Activated CD8-positive, alpha-beta memory T cell treated with anti-CD3 and anti-CD28 coated beads for 4 hours (primary cell): ENCODE measurements at regions not wholly inside any gene's neighbourhood (a gene's known extent, or its start where the extent isn't known, plus 50 kb on each side); places are given as distances from the start of the nearest gene placed in this dataset.

Experiments used
- DNase-seq, 2 donors: peaks; one replicate each; pipeline ENCODE4 v3.0.0-alpha.2; 2020; ENCODE audit warnings: low read depth in 2 of 2

DNA sequence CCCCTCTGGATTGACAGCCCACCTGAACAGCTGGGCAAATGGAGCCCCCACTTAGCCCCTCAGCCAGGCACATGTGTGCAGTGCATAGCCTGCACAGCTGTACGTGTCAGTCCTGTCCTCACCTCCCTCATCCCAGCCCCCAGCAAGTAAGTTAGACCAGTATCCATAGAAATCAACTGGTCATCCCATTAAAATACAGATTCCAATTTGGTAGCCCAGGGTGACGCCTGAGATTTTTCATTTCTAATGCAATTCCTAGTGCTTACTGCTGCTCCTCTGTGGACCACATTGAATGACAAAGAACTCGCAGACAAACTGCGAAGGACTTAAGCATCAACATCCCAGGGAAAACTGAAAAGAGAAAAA, 99.0 kb upstream of the GJB5 start:
- no peak for DNase-seq

DNA sequence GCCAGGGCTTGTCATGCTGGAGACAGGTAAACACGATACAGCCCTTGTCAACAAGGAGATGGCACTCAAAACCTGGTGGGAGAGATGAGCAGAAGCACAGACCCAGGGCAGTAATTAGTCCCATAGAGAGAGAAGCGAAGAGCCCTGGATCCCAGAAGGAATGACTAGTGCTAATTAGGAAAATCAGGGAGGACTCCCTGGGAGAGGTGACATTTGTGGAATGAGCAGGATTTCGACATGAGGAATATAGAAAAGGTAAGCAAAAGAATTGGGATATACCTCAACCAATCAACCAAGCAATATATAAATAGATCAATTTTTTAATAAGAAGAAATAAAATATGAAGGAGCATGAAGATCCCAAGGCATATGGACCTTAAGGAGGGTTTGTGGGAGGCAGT, 98.5 kb upstream of the GJB5 start:
- DNase-seq: no peak

DNA sequence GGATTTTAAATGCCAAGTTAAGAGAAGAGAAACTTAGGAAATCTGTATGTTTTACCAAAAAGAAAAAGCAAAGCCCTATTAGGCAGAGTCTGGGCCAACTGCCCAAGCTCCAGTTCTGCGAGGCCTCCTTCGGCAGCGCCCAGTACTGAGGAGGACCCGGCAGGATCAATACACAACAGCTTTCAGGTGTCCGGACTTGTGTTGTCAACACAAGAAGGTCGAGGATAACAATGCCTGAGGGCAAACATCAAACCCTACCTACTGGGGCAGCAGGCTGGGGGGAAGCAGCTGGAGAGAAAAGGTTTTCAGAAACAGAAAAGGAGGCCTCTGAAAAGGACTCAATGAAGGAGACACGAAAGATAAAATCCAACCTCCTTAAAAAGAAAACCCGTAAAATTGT, 98.1 kb upstream of the GJB5 start:
- DNase-seq: no peak

DNA sequence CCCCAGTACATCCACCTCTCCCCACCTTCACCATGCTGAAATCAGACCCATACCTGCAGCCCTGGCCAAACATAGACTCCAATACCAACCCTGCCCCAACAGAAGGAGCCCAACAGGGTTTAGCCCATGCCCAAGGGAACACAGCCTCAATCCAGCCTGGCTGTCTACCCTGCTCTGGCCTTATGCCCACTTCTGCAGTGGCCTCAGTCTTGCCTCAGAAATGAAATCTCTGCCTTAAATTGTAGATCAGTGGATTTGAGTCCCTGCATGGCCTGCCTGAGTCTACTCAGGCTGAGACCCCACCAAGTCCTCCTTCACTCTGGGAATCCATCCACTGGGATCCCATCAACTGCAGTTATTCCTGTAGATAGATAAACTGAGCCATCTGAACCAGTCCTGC, 97.6 kb upstream of the GJB5 start:
- DNase-seq: no peak

DNA sequence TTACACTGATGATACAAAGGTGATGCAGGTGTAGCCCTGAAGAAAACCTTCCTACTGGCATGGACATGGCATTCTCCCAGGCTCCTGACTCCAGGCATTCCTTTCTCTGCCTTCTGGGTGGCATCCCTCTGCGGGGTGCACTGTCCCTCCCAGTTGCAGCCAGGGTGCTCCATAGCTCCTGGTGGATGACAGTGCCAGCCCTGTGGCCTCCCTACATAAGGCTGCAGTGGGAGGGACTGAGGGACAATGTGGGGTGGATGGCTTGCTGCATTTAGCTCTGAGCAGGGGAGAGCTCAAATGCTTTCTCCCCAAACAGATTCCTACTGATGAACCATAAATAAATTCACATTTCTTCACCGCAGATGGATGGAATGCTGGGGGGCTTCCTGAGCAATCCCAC, 97.0 kb upstream of the GJB5 start:
- no peak for DNase-seq

DNA sequence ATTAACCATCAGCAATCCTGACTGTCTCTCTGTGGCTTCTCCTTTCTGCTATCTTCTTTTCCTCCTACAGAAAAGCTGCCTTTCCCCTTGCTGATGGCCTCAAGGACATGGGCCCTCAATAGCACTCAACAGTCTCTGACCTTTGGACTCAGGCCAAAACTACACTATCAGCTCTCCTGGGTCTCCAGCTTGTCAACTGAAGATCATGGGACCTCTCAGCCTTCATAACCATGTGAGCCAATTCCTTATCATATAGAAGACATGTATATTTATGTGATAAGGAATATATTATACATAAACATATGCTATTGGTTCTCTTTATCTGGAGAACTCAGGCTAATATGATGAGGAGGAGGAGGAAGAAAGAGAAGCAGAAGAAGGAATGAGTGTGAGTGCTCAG, 91.8 kb upstream of the GJB5 start:
- DNase-seq: no peak

DNA sequence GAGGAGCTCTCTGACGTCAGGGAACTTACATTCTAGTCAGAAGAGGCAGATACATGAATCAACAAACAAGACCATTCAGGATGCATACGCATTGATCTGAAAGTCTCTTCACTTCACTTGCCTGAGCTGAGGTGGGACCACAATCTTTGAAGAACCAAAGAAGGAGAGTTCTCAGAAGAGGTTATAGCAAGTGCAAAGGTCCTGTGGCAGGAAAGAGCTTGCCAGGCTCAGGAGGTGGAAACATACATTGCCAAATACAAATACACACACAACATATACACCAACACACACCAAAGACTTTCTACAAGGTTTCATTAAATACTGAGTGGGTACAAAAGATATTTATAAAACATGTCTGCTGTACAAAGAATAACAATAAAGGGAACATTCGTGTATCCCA, 86.8 kb upstream of the GJB5 start:
- no peak for DNase-seq

DNA sequence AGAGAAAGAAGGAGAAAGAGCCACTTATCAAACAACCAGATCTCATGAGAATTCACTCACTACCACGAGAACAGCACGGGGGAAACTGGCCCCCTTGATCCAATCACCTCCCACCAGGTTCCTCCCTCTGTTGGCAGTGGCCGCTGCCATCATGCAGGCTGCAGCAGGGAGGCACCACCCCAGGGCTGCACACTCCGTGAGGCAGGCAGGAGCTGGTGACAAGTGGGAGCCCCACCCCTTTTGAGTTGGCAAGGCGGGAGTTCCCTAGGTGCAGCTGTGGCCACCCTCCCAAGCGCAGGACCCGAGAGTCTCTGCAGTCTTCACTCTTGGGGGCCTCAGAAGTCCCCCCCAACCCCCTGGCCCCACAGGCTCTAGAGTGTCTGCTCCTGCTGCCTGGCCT, 83.9 kb upstream of the GJB5 start:
- DNase-seq: no peak

DNA sequence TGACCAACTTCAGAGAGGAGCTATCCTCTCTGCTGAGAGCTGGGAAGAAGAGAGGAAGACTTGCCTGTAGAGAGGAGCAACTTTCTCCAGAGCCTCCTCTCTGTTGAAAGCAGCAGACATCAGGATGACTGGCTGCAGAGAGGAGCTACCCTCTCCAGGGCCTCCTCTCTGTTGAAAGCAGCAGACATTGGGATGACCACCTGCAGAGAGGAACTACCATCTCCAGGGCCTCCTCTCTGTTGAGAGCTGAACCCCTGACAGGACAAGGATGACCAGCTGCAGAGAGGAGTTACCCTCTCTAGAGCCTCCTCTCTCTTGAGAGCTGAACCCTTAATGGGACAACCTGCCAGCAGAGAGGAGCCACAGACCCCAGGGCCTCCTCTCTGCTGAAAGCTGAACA, 83.0 kb upstream of the GJB5 start:
- DNase-seq: no peak

DNA sequence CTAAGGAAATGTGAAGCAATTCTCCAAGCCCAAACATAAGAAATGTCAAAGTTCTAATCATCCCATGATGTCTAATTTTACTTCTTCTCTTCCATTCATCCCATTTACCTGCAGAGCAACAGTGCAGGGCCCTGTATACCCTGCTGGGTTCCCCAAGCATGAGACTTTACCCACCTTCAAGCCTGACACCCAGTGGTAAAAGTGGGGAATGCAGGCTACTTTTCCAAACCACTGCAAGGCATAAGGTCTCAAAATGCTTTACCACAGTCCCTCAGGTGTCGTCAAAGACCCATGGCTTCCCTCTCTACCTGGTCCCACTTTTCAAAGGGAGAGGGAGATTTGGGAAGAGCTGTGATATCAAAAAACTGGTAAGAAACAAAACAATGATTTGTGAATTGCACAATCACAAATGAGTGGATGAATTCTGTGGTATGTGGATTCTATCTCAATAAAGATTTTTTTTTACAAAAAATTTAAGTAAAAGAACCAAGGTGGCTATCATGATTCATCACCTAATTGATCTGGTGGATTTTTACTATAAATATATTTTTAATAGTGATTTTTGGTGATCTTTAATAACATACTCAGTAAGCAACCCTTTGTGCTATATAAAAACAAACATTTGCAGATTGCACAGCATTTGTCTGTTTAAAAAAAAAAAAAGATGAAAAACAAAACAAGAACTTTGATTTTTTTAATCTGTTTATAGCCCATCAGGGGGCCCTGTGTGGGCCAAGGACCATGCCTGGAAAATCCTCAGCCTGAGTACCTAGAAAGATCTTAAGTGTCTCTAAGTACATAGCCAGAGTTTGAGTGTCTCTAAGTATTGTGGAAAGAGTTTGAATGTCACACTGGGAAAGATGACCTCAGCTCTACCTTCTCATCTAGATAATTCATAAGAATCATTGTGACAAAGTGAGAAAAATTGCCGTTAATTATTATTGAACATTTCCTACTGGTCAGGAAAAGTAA, 73.1 kb upstream of the GJB5 start:
- no peak for DNase-seq

DNA sequence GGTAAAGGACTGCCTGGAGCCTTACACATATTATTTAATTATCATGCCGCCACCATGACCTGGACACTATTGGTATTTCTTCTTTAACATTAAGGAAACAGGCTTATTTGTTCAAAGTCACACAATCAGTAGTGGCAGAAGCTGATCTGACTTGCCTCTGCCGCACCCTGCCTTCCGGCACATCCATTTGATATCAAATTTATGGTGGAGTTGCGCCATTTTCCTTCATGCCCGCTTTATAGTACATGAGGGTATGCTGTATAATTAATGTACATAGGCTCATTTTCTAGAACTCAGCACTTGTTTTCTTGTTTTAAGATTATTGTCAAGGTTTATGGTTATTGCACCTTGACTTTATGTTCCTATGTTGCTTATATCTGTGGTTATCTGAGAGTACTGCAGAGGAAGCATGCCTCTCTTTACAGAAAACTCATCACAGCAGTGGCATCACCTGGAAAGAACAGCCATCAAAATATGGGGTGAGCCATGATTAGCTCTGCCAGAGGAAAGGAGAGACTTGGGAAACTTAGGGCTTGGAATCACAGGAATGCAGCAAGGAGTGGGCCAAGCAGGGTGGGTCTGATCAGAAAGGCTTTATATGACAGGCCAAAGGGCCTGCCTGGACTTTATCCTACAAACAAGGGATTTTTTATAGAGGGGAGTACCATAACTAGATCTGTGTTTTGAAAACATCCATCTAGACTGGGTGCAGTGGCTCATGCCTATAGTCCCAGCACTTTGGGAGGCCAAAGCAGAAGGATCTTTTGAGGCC, 72.2 kb upstream of the GJB5 start:
- no peak for DNase-seq

DNA sequence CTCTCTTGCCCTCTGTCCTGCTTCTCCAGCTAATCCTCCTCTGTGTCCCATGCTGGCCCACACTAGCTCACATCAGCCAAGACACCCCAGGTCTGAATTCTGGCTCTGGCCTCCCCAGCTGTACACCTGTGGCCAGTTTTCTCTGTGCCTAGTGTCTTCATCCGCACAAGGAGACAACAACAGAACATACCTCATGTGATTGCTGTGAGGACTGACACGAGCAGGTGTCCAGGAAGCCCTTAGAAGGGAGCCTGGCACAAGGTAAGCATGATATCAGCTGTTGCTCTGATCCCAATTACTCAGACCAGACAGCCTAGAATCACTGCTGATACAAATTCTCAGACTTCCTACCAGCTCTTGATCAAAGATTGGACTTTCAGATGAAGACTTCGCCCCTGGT, 71.2 kb upstream of the GJB5 start:
- no peak for DNase-seq

DNA sequence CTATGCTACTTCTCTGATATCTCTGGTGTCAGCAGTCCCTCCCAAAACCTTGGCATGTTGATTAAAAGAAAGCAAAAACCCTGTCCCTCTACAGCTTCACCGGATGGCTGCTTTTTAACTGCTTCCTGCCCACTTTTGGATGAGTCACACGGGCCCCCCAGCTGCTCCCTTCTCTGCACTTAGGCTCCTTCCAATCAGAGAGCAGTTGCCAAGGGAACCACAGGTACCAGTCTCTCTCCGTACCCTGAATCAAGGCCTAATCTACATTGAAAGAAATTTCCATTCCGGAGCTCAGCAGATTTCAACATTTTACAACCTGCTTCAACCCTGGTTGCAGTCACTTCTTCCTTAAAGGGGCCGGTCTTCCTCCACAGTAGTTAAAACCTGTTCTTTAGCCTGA, 70.6 kb upstream of the GJB5 start:
- no peak for DNase-seq

DNA sequence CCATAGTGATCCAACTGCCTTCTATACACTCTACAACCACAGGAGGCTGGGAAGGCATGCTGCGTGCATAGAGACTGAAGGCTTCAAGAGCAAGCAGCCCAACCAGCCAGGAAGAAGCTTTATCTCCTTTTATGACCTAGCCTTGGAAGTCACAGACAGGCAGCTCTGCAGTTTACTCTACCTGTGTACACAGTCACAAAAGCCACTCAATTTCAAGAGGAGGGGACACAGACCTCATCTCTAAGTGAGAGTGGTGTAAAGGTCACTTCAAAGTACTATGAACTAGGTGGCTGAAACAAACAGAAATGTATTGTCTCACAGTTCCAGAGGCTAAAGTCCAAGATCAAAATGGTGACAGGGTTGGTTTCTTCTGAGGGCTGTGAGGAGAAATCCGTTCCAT, 69.6 kb upstream of the GJB5 start:
- no peak for DNase-seq

DNA sequence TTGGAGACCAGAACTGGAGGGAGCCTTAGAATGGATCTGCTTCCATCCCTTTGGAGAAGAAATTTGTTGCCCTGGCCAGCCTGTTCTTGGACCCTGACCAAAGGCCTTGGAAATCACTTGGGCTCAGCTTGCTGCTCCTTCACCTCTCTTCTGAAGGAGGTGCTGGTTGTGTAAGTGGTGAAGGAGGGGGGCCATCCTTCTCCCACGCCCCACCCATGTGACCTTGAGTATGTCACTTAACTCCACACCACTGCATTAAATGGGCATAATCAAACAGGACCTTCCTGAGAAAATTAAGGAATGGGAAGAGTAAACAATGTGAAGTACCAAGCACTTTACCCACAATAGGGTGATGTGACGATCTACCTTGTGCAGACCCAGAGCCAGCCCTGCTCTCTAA, 68.3 kb upstream of the GJB5 start:
- no peak for DNase-seq

DNA sequence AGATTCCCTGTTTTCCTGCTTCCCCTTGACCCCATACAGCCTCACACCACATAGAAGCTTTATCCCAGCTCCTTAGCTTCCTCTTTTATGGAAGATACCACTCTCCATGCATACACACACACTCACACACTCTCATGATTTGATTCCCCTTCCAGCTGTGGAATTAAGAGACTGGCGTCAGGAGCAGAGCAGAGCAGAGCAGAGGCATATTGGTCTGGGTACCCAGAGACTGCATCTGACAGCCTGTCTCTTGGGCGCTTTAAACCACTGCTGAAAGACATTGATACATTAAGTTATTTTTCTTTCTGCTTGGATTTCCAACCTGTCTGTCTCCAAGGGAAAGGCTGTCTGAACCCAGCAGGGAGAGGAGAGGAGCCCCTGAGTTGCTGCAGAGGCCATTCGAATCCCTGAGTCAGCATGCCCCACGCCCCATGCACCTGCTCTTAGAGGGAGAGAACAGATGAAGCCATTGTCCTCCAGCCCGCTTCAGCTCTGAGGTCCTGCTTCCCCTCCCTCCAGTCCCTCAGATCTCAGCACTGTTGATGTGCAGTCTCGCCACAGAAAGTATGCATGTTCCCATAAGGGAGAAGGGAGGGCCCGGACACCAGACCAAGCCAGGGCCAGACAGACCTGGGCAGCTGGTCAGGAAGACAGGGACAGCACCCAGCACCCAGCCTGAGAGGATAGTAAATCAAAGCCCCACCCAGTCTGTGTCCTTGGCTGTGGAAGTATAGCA, 66.7 kb upstream of the GJB5 start:
- no peak for DNase-seq

DNA sequence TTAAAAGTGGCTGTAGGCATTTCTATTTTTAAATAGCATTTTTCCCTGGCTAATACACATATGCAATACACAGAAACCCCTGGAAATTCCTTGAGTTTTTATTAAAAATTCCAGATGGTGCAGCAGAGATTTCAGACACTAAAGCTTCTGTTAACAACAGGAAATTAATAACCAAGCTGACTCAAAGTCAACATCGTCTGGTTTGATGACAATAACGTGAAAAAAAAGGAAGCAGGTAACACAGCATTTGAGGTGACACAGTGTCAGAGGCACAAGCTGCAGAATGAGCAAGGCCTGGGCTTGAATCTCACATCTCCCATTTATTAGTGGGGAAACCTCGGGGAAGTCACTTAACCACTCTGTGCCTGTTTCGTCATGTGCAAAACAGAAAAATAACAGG, 64.6 kb upstream of the GJB5 start:
- no peak for DNase-seq

DNA sequence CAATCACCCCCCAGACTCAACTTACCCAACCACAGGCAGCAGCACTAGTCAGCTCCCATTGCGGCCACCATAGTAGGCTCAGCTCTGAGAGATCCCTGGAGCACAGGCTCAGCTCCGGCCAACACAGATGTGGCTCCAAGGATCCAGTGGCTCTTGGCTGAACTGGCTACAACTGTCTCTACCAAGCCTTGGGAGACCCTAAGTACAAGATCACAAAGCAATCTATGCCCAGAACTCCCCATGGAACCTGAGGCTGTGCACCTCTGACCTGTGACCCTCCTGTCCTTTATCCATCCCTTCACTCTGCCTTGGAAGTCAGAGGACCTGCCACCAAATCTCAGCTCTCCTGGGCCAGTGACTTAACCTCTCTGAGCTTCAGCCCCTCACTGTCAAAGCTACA, 61.8 kb upstream of the GJB5 start:
- no peak for DNase-seq

DNA sequence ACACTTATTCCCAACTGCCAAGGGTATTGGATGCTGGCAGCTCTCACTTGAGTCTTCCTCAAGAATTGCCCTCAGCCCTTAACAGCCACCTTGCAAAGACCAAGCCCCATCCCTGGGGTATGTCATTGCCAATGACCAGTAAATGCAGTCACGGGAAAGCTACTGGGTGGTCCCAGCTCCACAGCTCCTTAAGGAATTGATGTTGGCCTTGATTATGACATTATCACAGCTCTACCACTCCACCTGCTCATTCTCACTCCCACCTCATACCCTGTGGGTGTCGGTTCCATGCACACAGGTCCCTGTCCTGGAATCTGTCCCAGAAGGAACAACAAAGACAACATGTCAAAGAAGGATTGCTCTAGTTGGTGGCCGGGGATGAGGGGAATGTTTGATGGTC, 60.5 kb upstream of the GJB5 start:
- DNase-seq: no peak

DNA sequence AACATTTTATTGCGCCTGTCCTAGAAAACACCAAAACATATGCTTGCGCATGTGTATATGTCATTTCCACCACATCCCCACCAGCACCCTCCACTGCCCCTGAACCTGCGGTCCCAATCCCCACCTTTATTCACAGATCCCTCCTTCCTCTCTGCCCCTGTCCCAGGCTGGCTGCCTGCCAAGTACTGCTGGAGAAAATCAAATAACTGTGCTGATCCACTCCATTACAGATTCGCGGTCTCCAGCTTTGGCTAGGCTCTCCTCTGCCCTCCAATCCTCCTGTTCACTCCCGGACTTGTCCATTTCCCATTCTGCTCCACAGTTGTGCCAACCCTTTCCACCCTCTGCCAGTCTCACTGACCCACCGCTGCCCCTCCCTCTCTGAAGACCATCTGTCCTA, 59.3 kb upstream of the GJB5 start:
- no peak for DNase-seq

DNA sequence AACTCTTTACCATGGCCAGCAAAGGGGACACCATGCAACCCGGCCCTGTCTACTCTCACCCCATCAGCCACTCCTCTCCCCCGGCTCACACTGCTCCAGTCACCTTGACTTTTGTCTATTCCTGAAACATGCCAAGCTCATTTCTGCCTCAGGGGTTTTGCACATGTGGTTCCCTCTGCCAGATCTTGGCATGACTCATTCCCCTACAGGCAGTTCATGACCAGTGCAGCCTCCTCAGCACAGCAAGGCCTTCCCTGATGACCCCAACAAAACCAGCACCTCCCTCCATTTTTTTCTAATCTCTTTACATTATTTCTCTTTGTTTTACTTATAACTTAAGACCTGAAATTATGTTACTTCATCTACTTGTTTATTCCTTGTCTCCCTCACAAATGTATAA, 58.6 kb upstream of the GJB5 start:
- no peak for DNase-seq

DNA sequence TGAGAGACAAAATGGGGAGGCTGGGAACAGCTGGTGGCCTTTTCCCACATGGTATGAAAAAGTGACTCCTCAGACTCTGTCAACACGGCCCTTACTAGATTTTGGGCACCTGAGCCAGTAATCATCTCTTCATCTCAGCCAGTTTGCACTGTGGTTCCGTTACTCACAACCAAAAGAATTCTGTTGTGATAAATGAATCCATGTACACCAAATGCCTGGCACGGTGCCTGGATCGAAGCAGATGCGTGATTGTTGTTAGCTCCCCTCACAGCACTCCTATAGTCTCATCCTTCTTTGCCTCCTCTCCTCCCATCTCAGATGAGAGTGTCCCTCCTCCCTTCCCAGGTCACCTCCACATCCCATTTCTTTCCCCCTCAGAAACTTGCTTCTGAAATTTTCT, 57.9 kb upstream of the GJB5 start:
- no peak for DNase-seq

DNA sequence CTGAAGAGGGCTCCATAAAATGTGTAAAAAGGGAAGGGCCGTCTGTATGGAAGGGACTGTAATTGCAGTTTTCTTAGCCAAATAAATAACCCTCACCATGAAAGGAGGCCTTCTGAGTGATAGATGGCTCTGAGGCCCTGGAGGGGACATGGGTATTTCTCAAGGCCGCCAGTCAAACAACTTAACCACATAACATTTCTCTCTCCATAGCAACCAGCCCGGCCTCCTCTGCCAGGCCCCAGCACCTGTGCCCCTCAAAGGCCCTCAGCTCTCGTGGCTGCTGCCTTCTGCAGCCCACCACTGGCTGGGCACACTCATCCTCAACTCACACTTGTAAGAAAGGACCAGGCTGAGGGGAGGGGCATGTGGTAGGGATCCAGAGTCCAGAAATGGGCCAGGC, 57.0 kb upstream of the GJB5 start:
- no peak for DNase-seq
